HL-60 (cell line): ENCODE measurements at regions not wholly inside any gene's neighbourhood (a gene's known extent, or its start where the extent isn't known, plus 50 kb on each side); places are given as distances from the start of the nearest gene placed in this dataset.

Experiments
- GABPA ChIP-seq: IDR thresholded peaks from 2 replicates; pipeline ENCODE4 v1.6.1; 2012; ENCODE audit warnings: low read depth
- POLR2AphosphoS5 ChIP-seq: IDR thresholded peaks from 2 replicates; pipeline ENCODE4 v1.6.1; 2012; ENCODE audit warnings: low read depth
- SPI1 ChIP-seq: IDR thresholded peaks from 2 replicates; pipeline ENCODE4 v1.6.1; 2012; ENCODE audit warnings: low read depth, mild to moderate bottlenecking, borderline replicate concordance
- TF ChIP-seq, protein P1 (sequence below): IDR thresholded peaks from one replicate; pipeline ENCODE4 v1.5.1; 2011; ENCODE audit warnings: low read length, control low read depth, inconsistent platforms; ENCODE audit not compliant: insufficient read depth
- TF ChIP-seq, protein P2 (sequence below): IDR thresholded peaks from 2 replicates; pipeline ENCODE4 v1.6.1; 2012; ENCODE audit warnings: low read depth; ENCODE audit not compliant: insufficient replicate concordance

DNA sequence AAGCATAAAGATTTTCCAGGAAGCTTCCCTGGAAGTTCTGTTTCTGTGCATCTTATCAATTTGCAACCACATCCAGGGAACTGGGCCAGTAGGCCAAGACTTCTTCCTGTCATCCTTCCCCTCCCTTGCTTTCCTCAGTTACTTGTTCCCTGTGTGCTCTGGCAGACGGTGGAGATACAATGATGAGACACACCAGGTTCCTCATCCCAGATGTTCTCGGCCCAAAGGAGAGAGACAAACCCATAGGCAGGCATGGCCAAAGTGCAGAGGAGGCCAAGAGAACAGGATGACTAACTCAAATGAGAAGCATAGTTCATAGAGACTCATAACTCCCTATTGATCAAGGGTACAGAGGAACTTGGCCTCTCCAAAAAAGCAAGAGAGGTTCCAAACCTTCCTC, 652.6 kb downstream of the CCDC171 start:
- TF ChIP-seq, protein P1, sequence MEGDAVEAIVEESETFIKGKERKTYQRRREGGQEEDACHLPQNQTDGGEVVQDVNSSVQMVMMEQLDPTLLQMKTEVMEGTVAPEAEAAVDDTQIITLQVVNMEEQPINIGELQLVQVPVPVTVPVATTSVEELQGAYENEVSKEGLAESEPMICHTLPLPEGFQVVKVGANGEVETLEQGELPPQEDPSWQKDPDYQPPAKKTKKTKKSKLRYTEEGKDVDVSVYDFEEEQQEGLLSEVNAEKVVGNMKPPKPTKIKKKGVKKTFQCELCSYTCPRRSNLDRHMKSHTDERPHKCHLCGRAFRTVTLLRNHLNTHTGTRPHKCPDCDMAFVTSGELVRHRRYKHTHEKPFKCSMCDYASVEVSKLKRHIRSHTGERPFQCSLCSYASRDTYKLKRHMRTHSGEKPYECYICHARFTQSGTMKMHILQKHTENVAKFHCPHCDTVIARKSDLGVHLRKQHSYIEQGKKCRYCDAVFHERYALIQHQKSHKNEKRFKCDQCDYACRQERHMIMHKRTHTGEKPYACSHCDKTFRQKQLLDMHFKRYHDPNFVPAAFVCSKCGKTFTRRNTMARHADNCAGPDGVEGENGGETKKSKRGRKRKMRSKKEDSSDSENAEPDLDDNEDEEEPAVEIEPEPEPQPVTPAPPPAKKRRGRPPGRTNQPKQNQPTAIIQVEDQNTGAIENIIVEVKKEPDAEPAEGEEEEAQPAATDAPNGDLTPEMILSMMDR: no peak
- TF ChIP-seq GABPA (no peak), POLR2AphosphoS5 (no peak), SPI1 (no peak)
- TF ChIP-seq, protein P2, sequence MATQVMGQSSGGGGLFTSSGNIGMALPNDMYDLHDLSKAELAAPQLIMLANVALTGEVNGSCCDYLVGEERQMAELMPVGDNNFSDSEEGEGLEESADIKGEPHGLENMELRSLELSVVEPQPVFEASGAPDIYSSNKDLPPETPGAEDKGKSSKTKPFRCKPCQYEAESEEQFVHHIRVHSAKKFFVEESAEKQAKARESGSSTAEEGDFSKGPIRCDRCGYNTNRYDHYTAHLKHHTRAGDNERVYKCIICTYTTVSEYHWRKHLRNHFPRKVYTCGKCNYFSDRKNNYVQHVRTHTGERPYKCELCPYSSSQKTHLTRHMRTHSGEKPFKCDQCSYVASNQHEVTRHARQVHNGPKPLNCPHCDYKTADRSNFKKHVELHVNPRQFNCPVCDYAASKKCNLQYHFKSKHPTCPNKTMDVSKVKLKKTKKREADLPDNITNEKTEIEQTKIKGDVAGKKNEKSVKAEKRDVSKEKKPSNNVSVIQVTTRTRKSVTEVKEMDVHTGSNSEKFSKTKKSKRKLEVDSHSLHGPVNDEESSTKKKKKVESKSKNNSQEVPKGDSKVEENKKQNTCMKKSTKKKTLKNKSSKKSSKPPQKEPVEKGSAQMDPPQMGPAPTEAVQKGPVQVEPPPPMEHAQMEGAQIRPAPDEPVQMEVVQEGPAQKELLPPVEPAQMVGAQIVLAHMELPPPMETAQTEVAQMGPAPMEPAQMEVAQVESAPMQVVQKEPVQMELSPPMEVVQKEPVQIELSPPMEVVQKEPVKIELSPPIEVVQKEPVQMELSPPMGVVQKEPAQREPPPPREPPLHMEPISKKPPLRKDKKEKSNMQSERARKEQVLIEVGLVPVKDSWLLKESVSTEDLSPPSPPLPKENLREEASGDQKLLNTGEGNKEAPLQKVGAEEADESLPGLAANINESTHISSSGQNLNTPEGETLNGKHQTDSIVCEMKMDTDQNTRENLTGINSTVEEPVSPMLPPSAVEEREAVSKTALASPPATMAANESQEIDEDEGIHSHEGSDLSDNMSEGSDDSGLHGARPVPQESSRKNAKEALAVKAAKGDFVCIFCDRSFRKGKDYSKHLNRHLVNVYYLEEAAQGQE: no peak
